HEK293T (cell line): ENCODE measurements at regions not wholly inside any gene's neighbourhood (a gene's known extent, or its start where the extent isn't known, plus 50 kb on each side); places are given as distances from the start of the nearest gene placed in this dataset.

Experiments used
- CTCF ChIA-PET: fragments of 350-600 bp; formaldehyde crosslinking; extraction: SDS; loops from one replicate; lab custom pipeline; 2021; ENCODE audit warnings: antibody characterized with exemption, inconsistent platforms; lab: Yijun Ruan, JAX
- POLR2A ChIA-PET: fragments of 350-600 bp; formaldehyde crosslinking; extraction: SDS; loops from one replicate; lab custom pipeline; 2020; ENCODE audit warnings: antibody characterized with exemption, inconsistent platforms; lab: Yijun Ruan, JAX
- DNase-seq: peaks from one replicate; pipeline ENCODE4 v3.0.0; 2012; ENCODE audit warnings: mixed read lengths; ENCODE audit errors: extremely low spot score
- ARNT ChIP-seq: fragments of 450-650 bp; IDR thresholded peaks from 2 replicates; pipeline ENCODE4 v1.6.1; 2017; ENCODE audit warnings: mild to moderate bottlenecking
- BHLHE40 ChIP-seq: fragments of 450-650 bp; IDR thresholded peaks from 2 replicates; pipeline ENCODE4 v1.6.1; 2016; ENCODE audit warnings: mild to moderate bottlenecking, moderate library complexity, borderline replicate concordance
- CTBP1 ChIP-seq: fragments of 450-650 bp; IDR thresholded peaks from 2 replicates; pipeline ENCODE4 v1.6.1; 2016; ENCODE audit warnings: borderline replicate concordance
- ELF4 ChIP-seq: fragments of 450-650 bp; IDR thresholded peaks from 2 replicates; pipeline ENCODE4 v1.6.1; 2017; ENCODE audit warnings: antibody characterized with exemption
- FOXA1 ChIP-seq: fragments of 450-650 bp; IDR thresholded peaks from 2 replicates; pipeline ENCODE4 v1.6.1; 2016; ENCODE audit warnings: mild to moderate bottlenecking
- FOXK2 ChIP-seq: fragments of 450-650 bp; IDR thresholded peaks from 2 replicates; pipeline ENCODE4 v1.6.1; 2016; ENCODE audit warnings: mild to moderate bottlenecking
- FOXM1 ChIP-seq: fragments of 450-650 bp; IDR thresholded peaks from 2 replicates; pipeline ENCODE4 v1.6.1; 2017; ENCODE audit warnings: mild to moderate bottlenecking, borderline replicate concordance
- HDGF ChIP-seq: fragments of 450-650 bp; IDR thresholded peaks from 2 replicates; pipeline ENCODE4 v1.6.1; 2017; ENCODE audit warnings: antibody characterized with exemption, borderline replicate concordance
- L3MBTL2 ChIP-seq: fragments of 450-650 bp; conservative IDR thresholded peaks from 2 replicates; pipeline ENCODE4 v1.6.1; 2016; ENCODE audit warnings: mild to moderate bottlenecking
- LEF1 ChIP-seq: fragments of 450-650 bp; IDR thresholded peaks from 2 replicates; pipeline ENCODE4 v1.6.1; 2017; ENCODE audit warnings: mild to moderate bottlenecking, borderline replicate concordance
- NFRKB ChIP-seq: fragments of 450-650 bp; IDR thresholded peaks from 2 replicates; pipeline ENCODE4 v1.6.1; 2016; ENCODE audit warnings: mild to moderate bottlenecking, moderate library complexity
- PKNOX1 ChIP-seq: fragments of 450-650 bp; IDR thresholded peaks from 2 replicates; pipeline ENCODE4 v1.6.1; 2016
- SP1 ChIP-seq: fragments of 450-650 bp; IDR thresholded peaks from 2 replicates; pipeline ENCODE4 v1.6.1; 2017
- SUZ12 ChIP-seq: fragments of 450-650 bp; IDR thresholded peaks from 2 replicates; pipeline ENCODE4 v1.6.1; 2016; ENCODE audit warnings: mild to moderate bottlenecking
- TARDBP ChIP-seq: fragments of 450-650 bp; IDR thresholded peaks from 2 replicates; pipeline ENCODE4 v1.6.1; 2016
- ZNF384 ChIP-seq: fragments of 450-650 bp; IDR thresholded peaks from 2 replicates; pipeline ENCODE4 v1.6.1; 2016

GRCh38 chr9:12993466-12993865 is 218.6 kb downstream of the LURAP1L start:
- POLR2A ChIA-PET = no interaction called here
- TF ChIP-seq LEF1 = no peak
- TF ChIP-seq NFRKB = no peak
- no peak for TF ChIP-seq PKNOX1
- no peak for TF ChIP-seq ARNT
- no peak for TF ChIP-seq HDGF
- CTCF ChIA-PET = no interaction called here

GRCh38 chr9:12997009-12997408 is 222.2 kb downstream of the LURAP1L start:
- ChIA-PET POLR2A (no interaction called here), CTCF (no interaction called here)
- TF ChIP-seq TARDBP = no peak

More at GRCh38 chr9:12993466-12993865, 218.6 kb downstream of the LURAP1L start:
- DNase-seq = no peak

GRCh38 chr9:13001989-13002580 is 227.3 kb downstream of the LURAP1L start:
- CTCF ChIA-PET = no interaction called here
- TF ChIP-seq ZNF384 (no peak), LEF1 (no peak), ELF4 (no peak), SP1 (no peak), CTBP1 (no peak), FOXM1 (no peak), TARDBP (no peak), FOXK2 (no peak), L3MBTL2 (no peak), FOXA1 (no peak), HDGF (no peak), SUZ12 (no peak), NFRKB (no peak), BHLHE40 (no peak)
- POLR2A ChIA-PET = no interaction called here
- DNase-seq = no peak

More at GRCh38 chr9:12997009-12997408, 222.2 kb downstream of the LURAP1L start:
- no peak for DNase-seq

- DNase-seq = no peak
- no peak for TF ChIP-seq FOXK2
- no peak for TF ChIP-seq FOXM1
- TF ChIP-seq SP1 = no peak
- TF ChIP-seq FOXA1 = no peak
- no peak for TF ChIP-seq PKNOX1
- no peak for TF ChIP-seq ARNT
- no peak for TF ChIP-seq SUZ12
- TF ChIP-seq NFRKB = no peak
- TF ChIP-seq HDGF = no peak
- no peak for TF ChIP-seq LEF1
- no peak for TF ChIP-seq BHLHE40
- TF ChIP-seq L3MBTL2 = no peak
- no peak for TF ChIP-seq TARDBP
- no peak for TF ChIP-seq ZNF384
- TF ChIP-seq CTBP1 = no peak
- TF ChIP-seq ELF4 = no peak
- POLR2A ChIA-PET = no interaction called here
- CTCF ChIA-PET = no interaction called here
These were observed 227.9 kb downstream of the LURAP1L start for GRCh38 chr9:13002740-13003139.

- ChIA-PET CTCF (no interaction called here), POLR2A (no interaction called here)
- TF ChIP-seq CTBP1 (no peak), SUZ12 (no peak), HDGF (no peak), L3MBTL2 (no peak), NFRKB (no peak), SP1 (no peak), BHLHE40 (no peak), LEF1 (no peak), FOXK2 (no peak), ARNT (no peak), PKNOX1 (no peak), ZNF384 (no peak), FOXM1 (no peak), TARDBP (no peak), ELF4 (no peak), FOXA1 (no peak)
- DNase-seq = no peak
These were observed 235.1 kb downstream of the LURAP1L start for GRCh38 chr9:13009871-13010270.

GRCh38 chr9:13013991-13014883 is 239.4 kb downstream of the LURAP1L start:
- no peak for TF ChIP-seq BHLHE40
- no peak for TF ChIP-seq LEF1
- TF ChIP-seq FOXA1 = no peak
- no peak for TF ChIP-seq ARNT
- POLR2A ChIA-PET = no interaction called here
- CTCF ChIA-PET = no interaction called here
- DNase-seq = no peak
